ENCODE measurements at regions not wholly inside any gene's neighbourhood (a gene's known extent, or its start where the extent isn't known, plus 50 kb on each side); places are given as distances from the start of the nearest gene placed in this dataset.

GRCh38 chr11:127919206-127920000 is 668.0 kb downstream of the ETS1 start:
- Histone ChIP-seq H3K9me2 (ENCODE audit: insufficient read depth) (no peaks in the 10 kb centered on the region), H3K36me3 (ENCODE audit: insufficient read depth) (no peaks in the 10 kb centered on the region), H3K79me2 (replicated peaks; ENCODE audit: insufficient read depth) (no peaks in the 10 kb centered on the region), H3K4me3 (no peak overlapping the region), H3K4me1 (ENCODE audit: insufficient read depth) (no peaks in the 10 kb centered on the region), H4K20me1 (replicated peaks; ENCODE audit: insufficient read depth) (no peaks in the 10 kb centered on the region), H3K27me3 (ENCODE audit: insufficient read depth) (no peaks in the 10 kb centered on the region), H2AFZ (no peak overlapping the region), H3K27ac (ENCODE audit: low read depth) (no peak overlapping the region), H3K4me2 (no peak overlapping the region), H3F3A (replicated peaks; ENCODE audit: low read depth) (no peaks in the 10 kb centered on the region)
- Mint-ChIP-seq H3K9me3 (peaks cover 35% of the 10 kb centered on the region), H3K27me3 (ENCODE audit: insufficient read depth, low read depth, poor library complexity) (peaks cover 6% of the 10 kb centered on the region), H3K27ac (no peak overlapping the region), H3K36me3 (ENCODE audit: low read depth) (peaks cover 8% of the 10 kb centered on the region; the same call in 2 of the 3 replicates), H3K4me3 (no peak overlapping the region), H3K4me1 (no peaks in the 10 kb centered on the region)
- no peak for DNase-seq (ENCODE audit: low spot score)
- ATAC-seq: no peak
- TF ChIP-seq ZNF462 (CRISPR knock-in tag; IDR thresholded peaks at IDR 0.05): no peak

DNA sequence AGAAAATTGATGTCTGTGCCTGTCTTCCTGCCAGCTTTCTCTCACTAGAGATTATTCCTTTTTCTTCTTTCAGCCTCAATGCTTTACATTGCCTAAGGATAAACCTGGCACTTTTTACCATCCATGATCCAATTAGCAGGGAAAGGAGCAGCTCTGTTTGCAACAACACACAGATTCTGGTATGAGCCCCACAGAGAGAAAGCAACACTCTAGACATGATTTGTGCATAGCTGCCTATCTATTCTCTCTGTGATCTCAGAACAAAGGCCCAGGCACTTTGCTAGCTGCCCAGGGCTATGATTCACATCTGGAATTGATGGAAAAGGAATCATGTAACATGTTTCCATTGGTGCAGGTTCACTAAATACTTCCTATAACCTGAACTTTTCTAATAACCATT is 685.0 kb downstream of the ETS1 start:
- no peaks in the 10 kb centered on the region for H3K4me1 ChIP-seq (ENCODE audit: insufficient read depth)
- TF ChIP-seq NANOG (IDR thresholded peaks at IDR 0.05; ENCODE audit: borderline replicate concordance): no peak
- no peak for TF ChIP-seq POLR2AphosphoS5 (IDR thresholded peaks at IDR 0.05; ENCODE audit: low read depth)
- TF ChIP-seq, protein P1, sequence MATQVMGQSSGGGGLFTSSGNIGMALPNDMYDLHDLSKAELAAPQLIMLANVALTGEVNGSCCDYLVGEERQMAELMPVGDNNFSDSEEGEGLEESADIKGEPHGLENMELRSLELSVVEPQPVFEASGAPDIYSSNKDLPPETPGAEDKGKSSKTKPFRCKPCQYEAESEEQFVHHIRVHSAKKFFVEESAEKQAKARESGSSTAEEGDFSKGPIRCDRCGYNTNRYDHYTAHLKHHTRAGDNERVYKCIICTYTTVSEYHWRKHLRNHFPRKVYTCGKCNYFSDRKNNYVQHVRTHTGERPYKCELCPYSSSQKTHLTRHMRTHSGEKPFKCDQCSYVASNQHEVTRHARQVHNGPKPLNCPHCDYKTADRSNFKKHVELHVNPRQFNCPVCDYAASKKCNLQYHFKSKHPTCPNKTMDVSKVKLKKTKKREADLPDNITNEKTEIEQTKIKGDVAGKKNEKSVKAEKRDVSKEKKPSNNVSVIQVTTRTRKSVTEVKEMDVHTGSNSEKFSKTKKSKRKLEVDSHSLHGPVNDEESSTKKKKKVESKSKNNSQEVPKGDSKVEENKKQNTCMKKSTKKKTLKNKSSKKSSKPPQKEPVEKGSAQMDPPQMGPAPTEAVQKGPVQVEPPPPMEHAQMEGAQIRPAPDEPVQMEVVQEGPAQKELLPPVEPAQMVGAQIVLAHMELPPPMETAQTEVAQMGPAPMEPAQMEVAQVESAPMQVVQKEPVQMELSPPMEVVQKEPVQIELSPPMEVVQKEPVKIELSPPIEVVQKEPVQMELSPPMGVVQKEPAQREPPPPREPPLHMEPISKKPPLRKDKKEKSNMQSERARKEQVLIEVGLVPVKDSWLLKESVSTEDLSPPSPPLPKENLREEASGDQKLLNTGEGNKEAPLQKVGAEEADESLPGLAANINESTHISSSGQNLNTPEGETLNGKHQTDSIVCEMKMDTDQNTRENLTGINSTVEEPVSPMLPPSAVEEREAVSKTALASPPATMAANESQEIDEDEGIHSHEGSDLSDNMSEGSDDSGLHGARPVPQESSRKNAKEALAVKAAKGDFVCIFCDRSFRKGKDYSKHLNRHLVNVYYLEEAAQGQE (IDR thresholded peaks at IDR 0.05; ENCODE audit: unreplicated experiment): no peak
- no peak for TF ChIP-seq ZNF114 (CRISPR knock-in tag; IDR thresholded peaks at IDR 0.05)
- TF ChIP-seq, protein P2, sequence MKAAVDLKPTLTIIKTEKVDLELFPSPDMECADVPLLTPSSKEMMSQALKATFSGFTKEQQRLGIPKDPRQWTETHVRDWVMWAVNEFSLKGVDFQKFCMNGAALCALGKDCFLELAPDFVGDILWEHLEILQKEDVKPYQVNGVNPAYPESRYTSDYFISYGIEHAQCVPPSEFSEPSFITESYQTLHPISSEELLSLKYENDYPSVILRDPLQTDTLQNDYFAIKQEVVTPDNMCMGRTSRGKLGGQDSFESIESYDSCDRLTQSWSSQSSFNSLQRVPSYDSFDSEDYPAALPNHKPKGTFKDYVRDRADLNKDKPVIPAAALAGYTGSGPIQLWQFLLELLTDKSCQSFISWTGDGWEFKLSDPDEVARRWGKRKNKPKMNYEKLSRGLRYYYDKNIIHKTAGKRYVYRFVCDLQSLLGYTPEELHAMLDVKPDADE (IDR thresholded peaks at IDR 0.05): no peak
- TF ChIP-seq, protein P3, sequence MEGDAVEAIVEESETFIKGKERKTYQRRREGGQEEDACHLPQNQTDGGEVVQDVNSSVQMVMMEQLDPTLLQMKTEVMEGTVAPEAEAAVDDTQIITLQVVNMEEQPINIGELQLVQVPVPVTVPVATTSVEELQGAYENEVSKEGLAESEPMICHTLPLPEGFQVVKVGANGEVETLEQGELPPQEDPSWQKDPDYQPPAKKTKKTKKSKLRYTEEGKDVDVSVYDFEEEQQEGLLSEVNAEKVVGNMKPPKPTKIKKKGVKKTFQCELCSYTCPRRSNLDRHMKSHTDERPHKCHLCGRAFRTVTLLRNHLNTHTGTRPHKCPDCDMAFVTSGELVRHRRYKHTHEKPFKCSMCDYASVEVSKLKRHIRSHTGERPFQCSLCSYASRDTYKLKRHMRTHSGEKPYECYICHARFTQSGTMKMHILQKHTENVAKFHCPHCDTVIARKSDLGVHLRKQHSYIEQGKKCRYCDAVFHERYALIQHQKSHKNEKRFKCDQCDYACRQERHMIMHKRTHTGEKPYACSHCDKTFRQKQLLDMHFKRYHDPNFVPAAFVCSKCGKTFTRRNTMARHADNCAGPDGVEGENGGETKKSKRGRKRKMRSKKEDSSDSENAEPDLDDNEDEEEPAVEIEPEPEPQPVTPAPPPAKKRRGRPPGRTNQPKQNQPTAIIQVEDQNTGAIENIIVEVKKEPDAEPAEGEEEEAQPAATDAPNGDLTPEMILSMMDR (conservative IDR thresholded peaks at IDR 0.05; ENCODE audit: low read depth in 2 of 2): no peak
- TF ChIP-seq EZH2 (IDR thresholded peaks at IDR 0.05; ENCODE audit: low read depth, unreplicated experiment): no peak

More for the DNA sequence above, 685.0 kb downstream of the ETS1 start:
- Histone ChIP-seq H3K36me3 (ENCODE audit: insufficient read depth) (0 out of 2 replicates have a peak, but pooled peaks cover 4% of the 10 kb centered on the region), H3K27ac (ENCODE audit: low read depth) (no peak overlapping the region), H3K4me3 (no peak overlapping the region), H3F3A (replicated peaks; ENCODE audit: low read depth) (no peaks in the 10 kb centered on the region), H3K9me2 (ENCODE audit: insufficient read depth) (no peaks in the 10 kb centered on the region), H2AFZ (no peak overlapping the region), H3K27me3 (ENCODE audit: insufficient read depth) (no peaks in the 10 kb centered on the region), H3K79me2 (replicated peaks; ENCODE audit: insufficient read depth) (no peaks in the 10 kb centered on the region), H3K4me2 (no peak overlapping the region), H4K20me1 (replicated peaks; ENCODE audit: insufficient read depth) (no peaks in the 10 kb centered on the region)
- Mint-ChIP-seq H3K27me3 (ENCODE audit: insufficient read depth, low read depth, poor library complexity) (peaks cover 2% of the 10 kb centered on the region), H3K4me1 (0 out of 3 replicates have a peak, but pooled peaks cover 3% of the 10 kb centered on the region), H3K36me3 (ENCODE audit: low read depth) (peaks cover 13% of the 10 kb centered on the region), H3K27ac (no peak overlapping the region), H3K9me3 (peaks cover 26% of the 10 kb centered on the region), H3K4me3 (no peak overlapping the region)
- DNase-seq (ENCODE audit: low spot score): no peak
- ATAC-seq: no peak

Data from GM23338 (cell line).